ENCODE measurements at regions not wholly inside any gene's neighbourhood (a gene's known extent, or its start where the extent isn't known, plus 50 kb on each side); places are given as distances from the start of the nearest gene placed in this dataset.
A peak's percentile ranks its signal among the peaks of the same experiment; 100 is the strongest.

- DNase-seq (ENCODE audit: low read depth): peak; percentile 73
- H3K4me3 ChIP-seq (ENCODE audit: low read depth, low read length): no peak overlapping the region
- no peak for TF ChIP-seq CTCF (IDR thresholded peaks at IDR 0.05; ENCODE audit: insufficient read depth, low read length)
Measured at GRCh38 chr10:89138755-89139490, 68.2 kb downstream of the CH25H start.

- DNase-seq (ENCODE audit: low read depth): no peak
- no peak overlapping the region for H3K4me3 ChIP-seq (ENCODE audit: low read depth, low read length)
- TF ChIP-seq CTCF (IDR thresholded peaks at IDR 0.05; ENCODE audit: insufficient read depth, low read length): no peak
Measured at GRCh38 chr10:89134963-89135362, 72.2 kb downstream of the CH25H start.

GRCh38 chr10:89129911-89130310 is 77.2 kb downstream of the CH25H start:
- H3K4me3 ChIP-seq (ENCODE audit: low read depth, low read length): no peak overlapping the region
- peak; percentile 91 for DNase-seq (ENCODE audit: low read depth)
- no peak for TF ChIP-seq CTCF (IDR thresholded peaks at IDR 0.05; ENCODE audit: insufficient read depth, low read length)

- H3K4me3 ChIP-seq (ENCODE audit: low read depth, low read length): no peak overlapping the region
- peak; percentile 28 for DNase-seq (ENCODE audit: low read depth)
- no peak for TF ChIP-seq CTCF (IDR thresholded peaks at IDR 0.05; ENCODE audit: insufficient read depth, low read length)
Measured at GRCh38 chr10:89122433-89123051, 84.6 kb downstream of the CH25H start.

- DNase-seq (ENCODE audit: low read depth): no peak
- no peak overlapping the region for H3K4me3 ChIP-seq (ENCODE audit: low read depth, low read length)
- no peak for TF ChIP-seq CTCF (IDR thresholded peaks at IDR 0.05; ENCODE audit: insufficient read depth, low read length)
Measured at GRCh38 chr10:89121764-89122020, 85.4 kb downstream of the CH25H start.

GRCh38 chr10:89120931-89121763 is 86.0 kb downstream of the CH25H start:
- peak; percentile 28 for DNase-seq (ENCODE audit: low read depth)
- no peak for TF ChIP-seq CTCF (IDR thresholded peaks at IDR 0.05; ENCODE audit: insufficient read depth, low read length)
- no peak overlapping the region for H3K4me3 ChIP-seq (ENCODE audit: low read depth, low read length)
